GM04504 (cell line): ENCODE measurements at regions not wholly inside any gene's neighbourhood (a gene's known extent, or its start where the extent isn't known, plus 50 kb on each side); places are given as distances from the start of the nearest gene placed in this dataset.

Experiments used
- DNase-seq: peaks from one replicate; pipeline ENCODE4 v3.0.0-alpha.2; 2012; ENCODE audit warnings: low read depth

DNA sequence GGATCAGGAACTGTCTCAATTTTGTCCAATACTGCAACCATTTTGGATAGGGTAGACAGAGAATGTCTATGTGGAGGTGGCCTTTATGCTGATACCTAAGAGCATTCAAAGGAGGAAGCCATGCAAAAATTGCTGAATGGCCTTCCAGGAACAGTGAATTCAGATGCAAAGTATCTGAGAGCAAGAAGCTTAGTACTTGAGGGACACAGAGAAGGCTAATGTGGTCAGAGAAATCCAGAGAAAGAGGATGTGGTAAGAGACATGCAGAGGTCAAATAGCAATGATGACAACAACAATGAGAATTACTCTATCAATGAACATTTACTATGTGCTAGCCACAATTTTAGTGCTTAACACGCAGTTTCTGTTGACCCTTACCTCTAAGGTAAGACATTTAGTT, 785.6 kb upstream of the KLHL1 start:
- no peak for DNase-seq

DNA sequence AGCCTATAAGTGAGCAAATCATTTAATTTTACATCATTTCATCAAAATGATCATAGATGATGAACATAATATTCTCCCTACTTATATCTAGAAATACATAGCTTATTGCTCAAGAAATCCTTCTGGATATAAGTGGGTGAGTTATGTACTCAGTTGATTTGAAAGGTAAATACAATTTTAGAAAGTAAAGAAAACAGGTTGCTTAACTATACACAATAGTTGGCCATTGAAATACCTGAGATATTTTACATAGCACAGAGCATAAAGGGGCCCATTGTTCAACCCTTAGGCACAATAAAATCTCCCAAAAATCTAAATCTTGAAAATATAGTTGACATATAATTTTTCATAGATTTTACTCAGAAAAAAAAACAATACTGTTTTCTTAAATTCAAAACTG, 782.0 kb upstream of the KLHL1 start:
- no peak for DNase-seq

GRCh38 chr13:70889163-70889562, 780.9 kb upstream of the KLHL1 start:
- no peak for DNase-seq

DNA sequence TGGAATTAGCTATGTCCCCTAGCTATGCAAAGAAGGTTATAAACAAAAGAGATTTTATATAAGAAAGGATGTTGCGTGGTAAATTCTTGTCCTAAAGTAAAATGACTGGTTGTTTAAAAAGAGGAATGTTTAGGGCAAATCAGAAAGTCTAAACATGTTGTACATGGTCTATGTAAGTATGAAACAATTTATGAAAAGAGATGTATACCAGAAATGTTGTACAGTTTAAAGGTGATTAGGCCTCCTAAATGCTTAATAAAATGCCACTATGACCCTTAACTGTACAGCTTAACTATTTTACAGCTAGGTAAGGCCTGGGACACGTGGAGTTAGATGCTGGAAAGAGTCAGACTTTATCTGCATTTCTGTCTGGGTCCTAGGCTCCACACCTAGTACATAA, 775.9 kb upstream of the KLHL1 start:
- no peak for DNase-seq

GRCh38 chr13:70874636-70875035, 766.4 kb upstream of the KLHL1 start:
- DNase-seq = no peak

- no peak for DNase-seq
These were observed 756.5 kb upstream of the KLHL1 start for GRCh38 chr13:70864731-70865130.

DNA sequence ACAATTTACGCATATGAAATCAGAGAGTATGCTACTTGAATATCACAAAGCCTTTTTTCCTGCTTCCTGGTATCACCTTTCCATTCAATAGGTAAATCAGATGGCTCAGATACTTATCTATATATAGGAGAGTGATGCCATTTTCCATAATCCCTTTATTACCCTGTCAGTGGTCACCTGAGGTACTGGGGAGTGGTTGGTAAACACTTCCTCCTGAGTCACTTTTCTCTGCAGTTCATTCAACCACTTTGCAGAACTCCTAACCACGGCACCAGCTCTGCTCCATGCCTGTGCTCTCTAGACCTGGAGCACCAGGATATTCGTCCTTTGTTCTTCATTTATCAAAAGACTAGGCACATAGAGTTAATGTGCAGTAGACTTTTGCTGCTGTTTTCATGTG, 748.5 kb upstream of the KLHL1 start:
- no peak for DNase-seq

GRCh38 chr13:70856025-70856424, 747.8 kb upstream of the KLHL1 start:
- no peak for DNase-seq

GRCh38 chr13:70849222-70849621, 741.0 kb upstream of the KLHL1 start:
- DNase-seq = no peak

DNA sequence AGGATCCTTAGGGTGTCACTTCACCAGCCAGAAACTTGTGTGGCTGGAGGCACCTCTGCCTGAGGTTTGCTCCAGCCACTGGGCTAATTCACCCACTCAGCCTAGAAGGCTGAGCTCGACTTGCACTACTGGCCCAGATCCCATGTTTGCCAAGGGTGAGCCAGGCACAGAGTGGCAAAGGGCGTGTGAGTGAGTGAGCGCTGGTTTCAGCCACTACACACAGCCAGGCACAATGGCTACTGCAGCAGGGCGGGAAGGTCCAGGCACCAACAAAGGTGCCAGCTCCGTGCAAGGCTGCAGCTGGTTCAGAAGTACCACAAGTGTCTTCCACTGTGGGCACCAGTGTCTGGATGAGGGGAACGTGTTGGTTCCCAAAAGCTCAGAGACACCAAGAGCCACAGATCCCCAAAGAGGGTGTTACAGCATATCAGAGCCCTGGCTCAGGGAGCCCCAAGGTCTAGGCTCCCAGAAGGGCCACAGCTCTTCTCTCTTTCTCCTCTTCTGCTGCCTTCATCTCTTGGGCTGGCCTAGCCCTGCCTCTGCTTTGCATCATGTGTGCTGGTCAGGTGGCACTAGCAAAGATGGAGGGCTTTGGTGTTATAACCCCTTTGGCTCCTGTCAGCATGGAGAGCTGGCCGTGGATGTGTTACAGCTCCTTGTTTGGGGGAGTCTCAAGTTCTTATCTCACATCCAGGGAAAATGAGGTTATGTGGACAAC, 736.3 kb upstream of the KLHL1 start:
- DNase-seq = no peak

DNA sequence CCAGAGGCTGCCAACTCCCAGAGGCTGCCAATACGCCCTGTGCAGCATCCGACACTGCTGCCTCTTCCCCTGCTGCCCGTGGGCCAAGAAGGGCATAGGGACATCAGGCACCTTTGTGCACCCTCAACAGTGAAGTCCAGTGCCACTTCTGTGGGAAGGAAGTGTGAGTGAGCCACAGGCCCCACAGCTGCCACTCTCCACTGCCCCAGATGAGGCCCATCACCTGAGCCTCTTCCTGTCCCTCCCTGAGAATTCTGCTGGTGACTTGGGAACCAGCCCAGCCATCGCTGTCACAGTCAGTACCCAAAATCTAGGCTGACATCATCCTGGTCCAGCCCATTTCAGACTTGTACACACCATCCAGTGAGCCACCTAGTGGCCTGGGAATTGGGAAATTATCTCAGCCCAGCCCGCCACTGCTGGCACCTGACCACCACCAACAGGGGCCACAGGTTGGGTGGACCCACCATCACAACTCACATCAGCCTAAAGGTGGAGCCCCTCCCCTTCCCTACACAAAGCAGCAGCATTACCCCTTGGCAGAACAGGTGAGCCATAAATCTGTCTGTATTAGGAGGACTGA, 733.9 kb upstream of the KLHL1 start:
- DNase-seq = no peak

DNA sequence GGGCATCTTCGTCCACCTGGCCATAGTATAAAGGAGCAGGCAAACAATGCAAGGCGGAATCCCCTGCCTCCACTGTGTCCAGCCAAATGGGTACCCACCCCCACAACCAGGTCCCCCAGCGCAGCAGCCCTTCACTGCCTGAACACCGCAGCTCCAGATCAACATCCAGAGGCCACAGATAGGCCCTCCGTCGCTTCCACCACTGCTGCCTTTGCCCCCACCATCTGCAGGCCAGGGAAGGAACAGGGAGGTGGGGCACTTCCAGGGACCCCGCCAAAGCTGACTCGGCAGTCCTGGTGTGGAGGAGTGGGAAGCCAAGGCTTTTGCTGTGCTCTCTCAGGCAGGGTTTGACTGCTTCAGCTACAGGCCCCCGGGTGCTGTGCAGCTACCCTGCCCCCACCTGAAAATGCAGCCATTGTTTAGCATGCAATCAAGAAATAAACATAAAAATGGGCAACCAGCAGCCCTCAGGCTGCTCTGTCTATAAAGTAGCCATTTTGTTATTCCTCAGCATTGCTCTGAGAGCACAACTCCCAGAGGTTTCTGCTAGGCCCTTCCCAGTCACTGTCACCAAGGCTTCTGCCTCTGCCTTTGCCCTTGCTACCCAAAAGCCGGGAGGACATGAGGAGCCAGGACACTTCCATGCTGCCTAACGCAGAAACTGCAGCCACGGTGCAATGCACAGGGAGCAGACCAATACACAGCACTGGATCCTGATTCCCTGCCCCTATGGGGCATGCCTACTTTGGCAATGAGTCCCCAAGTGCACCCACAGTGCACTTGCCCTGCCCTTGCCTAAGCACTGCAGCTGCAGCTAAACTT, 733.2 kb upstream of the KLHL1 start:
- DNase-seq = no peak

- no peak for DNase-seq
These were observed 727.1 kb upstream of the KLHL1 start for GRCh38 chr13:70835371-70835770.

- DNase-seq = no peak
These were observed 721.5 kb upstream of the KLHL1 start for GRCh38 chr13:70829748-70830147.

- no peak for DNase-seq
These were observed 709.3 kb upstream of the KLHL1 start for GRCh38 chr13:70817576-70817975.

DNA sequence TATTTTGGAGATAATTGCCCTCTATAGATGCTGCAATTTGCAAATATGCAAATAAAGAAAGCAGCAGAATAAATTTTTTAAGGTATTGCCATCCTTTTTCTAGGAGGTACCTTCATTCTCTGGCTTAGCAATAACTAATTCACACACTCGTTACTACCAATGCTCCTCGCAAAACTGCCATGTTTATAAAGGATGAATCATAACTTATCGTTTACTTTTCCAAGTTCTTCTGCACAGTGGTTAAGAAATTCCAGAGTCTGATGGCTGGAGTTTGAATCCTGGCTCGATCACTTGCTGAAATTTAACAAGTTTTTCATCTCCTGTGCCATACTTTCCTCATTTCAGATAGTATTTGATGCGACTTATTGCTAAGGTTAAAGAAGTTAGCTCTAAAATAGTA, 708.6 kb upstream of the KLHL1 start:
- no peak for DNase-seq

GRCh38 chr13:70814684-70815083, 706.4 kb upstream of the KLHL1 start:
- no peak for DNase-seq

- no peak for DNase-seq
These were observed 704.2 kb upstream of the KLHL1 start for GRCh38 chr13:70812481-70812880.

DNA sequence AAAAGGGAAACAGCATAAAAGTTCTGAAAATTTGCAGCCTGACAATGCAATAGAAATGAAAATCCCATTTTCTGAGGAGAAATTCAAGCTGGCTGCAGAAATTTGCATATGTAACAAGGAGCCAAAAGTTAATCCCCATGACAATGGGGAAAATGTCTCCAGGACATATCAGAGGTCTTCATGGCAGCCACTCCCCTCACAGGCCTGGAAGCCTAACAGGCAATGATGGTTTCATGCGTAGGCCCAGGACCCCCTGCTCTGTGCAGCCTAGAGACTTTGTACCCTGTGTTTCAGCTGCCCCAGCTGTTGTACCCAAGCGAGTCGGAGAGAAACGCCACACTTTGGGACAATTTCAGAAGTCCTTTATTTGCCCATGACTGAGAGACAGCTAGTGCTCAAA, 701.3 kb upstream of the KLHL1 start:
- no peak for DNase-seq

DNA sequence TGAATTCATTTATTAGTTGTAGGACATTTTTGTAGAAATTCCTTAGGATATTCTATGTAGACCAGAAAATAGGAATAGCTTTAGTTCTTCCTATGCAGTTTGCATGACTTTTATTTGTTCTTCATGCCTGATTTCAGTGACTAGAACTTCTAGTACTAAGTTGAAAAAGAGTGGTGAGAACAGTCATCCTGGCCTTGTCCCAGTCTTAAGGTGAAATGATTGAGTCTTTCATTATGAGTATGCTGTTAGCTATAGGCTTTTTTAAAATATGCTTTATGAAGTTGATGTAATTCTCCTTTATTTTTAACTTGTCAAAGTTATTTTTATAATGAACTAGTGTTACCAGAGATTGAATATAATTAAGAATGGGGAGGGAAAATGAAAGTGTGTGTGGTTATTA, 690.1 kb upstream of the KLHL1 start:
- no peak for DNase-seq

DNA sequence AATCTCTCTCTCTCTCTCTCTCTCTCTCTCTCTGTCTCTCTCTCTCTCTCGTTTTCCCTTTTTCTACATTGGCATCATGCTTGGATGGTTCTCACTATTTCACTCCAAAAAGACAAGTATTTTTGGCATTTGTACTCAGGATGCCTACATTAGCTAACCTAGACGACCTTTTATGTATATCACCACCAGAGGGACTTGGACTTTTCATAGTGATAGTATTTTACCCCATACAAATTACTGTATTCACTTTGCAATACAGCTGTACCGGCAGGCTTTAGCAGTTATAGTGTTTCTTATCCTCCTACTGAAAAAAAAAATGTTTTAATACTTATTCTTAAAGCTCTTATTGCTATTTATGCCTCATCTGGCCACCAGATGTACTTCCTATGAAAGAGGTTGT, 687.2 kb upstream of the KLHL1 start:
- no peak for DNase-seq

DNA sequence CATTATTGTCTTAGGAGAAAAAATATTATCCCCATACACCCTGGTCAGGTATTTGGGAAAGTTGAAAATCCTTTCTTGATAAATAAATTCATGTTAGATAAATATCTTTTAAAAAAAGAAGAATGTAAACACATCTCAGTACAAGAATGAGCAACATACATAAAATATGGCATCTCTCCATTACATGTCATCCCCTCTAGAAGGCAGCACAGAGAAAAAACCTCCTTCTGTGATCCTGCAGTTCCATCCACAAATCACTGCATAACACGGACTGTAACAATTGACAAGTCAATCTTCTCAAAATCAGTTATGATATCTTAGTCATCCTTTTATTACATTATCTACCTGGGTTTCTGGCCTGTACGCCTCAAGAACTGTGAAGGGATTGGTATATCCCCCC, 683.9 kb upstream of the KLHL1 start:
- DNase-seq = no peak

DNA sequence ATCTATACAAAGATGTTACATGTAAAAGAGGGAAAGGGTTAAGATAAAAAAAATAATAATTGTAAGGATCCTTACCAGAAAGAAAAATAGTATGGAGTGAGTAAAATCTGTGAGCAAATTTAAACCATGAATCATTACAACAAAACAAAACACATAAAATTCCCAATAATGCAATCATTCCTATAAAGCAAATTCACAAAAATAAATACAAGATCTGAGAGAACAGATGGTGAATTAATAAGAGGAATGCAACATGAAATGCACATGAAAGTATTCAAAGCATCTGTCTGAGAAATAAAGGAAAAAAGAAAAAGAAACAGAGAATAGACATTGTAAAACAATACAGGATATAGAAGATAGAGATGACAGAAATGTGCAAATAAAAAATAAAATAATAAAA, 681.5 kb upstream of the KLHL1 start:
- DNase-seq = no peak
